OCI-LY3 (cell line): ENCODE measurements at regions not wholly inside any gene's neighbourhood (a gene's known extent, or its start where the extent isn't known, plus 50 kb on each side); places are given as distances from the start of the nearest gene placed in this dataset.

Source experiments
- H2AFZ ChIP-seq: fragments of 200-600, 300-600 bp; shearing (Covaris generic); 2 replicates; pipeline ENCODE4 v1.6.0; 2014; ENCODE audit warnings: antibody characterized with exemption, low read depth, low read length
- H3K27ac ChIP-seq: fragments of 200-600, 300-600 bp; sonication (generic); 2 replicates; pipeline ENCODE4 v1.5.1; 2014; ENCODE audit warnings: mild to moderate bottlenecking, low read length, moderate library complexity, mixed read lengths
- H3K27me3 ChIP-seq: fragments of 200-600, 300-600 bp; sonication (generic); 2 replicates; pipeline ENCODE4 v1.6.1; 2014; ENCODE audit warnings: low read depth, low read length, mixed read lengths
- H3K36me3 ChIP-seq: fragments of 200-600, 300-600 bp; sonication (generic); replicated peaks from 2 replicates; pipeline ENCODE3; 2014; ENCODE audit warnings: low read depth, low read length, mixed read lengths
- H3K4me1 ChIP-seq: fragments of 300-600, 200-600 bp; sonication (generic); 2 replicates; pipeline ENCODE4 v1.6.1; 2014; ENCODE audit warnings: low read length, mixed read lengths
- H3K4me2 ChIP-seq: fragments of 200-600, 300-600 bp; sonication (generic); 2 replicates; pipeline ENCODE4 v1.6.1; 2014; ENCODE audit warnings: low read length, mixed read lengths
- H3K4me3 ChIP-seq: fragments of 300-600, 200-600 bp; sonication (generic); 2 replicates; pipeline ENCODE4 v1.5.1; 2014; ENCODE audit warnings: antibody characterized with exemption, mild to moderate bottlenecking, low read length, moderate library complexity
- H3K79me2 ChIP-seq: fragments of 300-600, 200-600 bp; shearing (Covaris generic); 2 replicates; pipeline ENCODE4 v1.6.1; 2014; ENCODE audit warnings: mild to moderate bottlenecking, low read length, mixed read lengths
- H3K9ac ChIP-seq: fragments of 300-600, 200-600 bp; shearing (Covaris generic); 2 replicates; pipeline ENCODE4 v1.6.0; 2014; ENCODE audit warnings: mild to moderate bottlenecking, low read length, moderate library complexity
- H3K9me3 ChIP-seq: fragments of 200-600, 300-600 bp; shearing (Covaris generic); 2 replicates; pipeline ENCODE4 v1.6.1; 2014; ENCODE audit warnings: low read length, mixed read lengths; ENCODE audit not compliant: insufficient read depth
- H4K20me1 ChIP-seq: fragments of 200-600, 300-600 bp; sonication (generic); 2 replicates; pipeline ENCODE4 v1.6.1; 2016; ENCODE audit warnings: low read length, mixed read lengths; ENCODE audit not compliant: insufficient read depth
- CTCF ChIP-seq: fragments of 200-600, 300-600 bp; sonication (generic); IDR thresholded peaks from 2 replicates; pipeline ENCODE4 v1.5.1; 2014; ENCODE audit warnings: antibody characterized with exemption, low read length, low read depth
- EZH2phosphoT487 ChIP-seq: fragments of 200-600 bp; shearing (Covaris generic); IDR thresholded peaks from 2 replicates; pipeline ENCODE4 v1.6.1; 2018; ENCODE audit warnings: antibody characterized with exemption, mixed run types, low read depth

GRCh38 chr4:13678186-13678924 lies 50.8 kb upstream of the BOD1L1 start:
- Histone ChIP-seq H2AFZ (no peak overlapping the region), H4K20me1 (no peaks in the 10 kb centered on the region), H3K4me1 (no peaks in the 10 kb centered on the region), H3K27ac (no peak overlapping the region), H3K4me2 (no peak overlapping the region), H3K36me3 (no peaks in the 10 kb centered on the region), H3K9ac (no peak overlapping the region), H3K4me3 (no peak overlapping the region), H3K27me3 (no peaks in the 10 kb centered on the region), H3K79me2 (no peaks in the 10 kb centered on the region), H3K9me3 (no peaks in the 10 kb centered on the region)
- TF ChIP-seq EZH2phosphoT487 (no peak), CTCF (no peak)

- Histone ChIP-seq H3K9ac (no peak overlapping the region), H3K4me2 (no peak overlapping the region), H3K79me2 (no peaks in the 10 kb centered on the region), H3K36me3 (no peaks in the 10 kb centered on the region), H4K20me1 (no peaks in the 10 kb centered on the region), H3K27ac (no peak overlapping the region), H3K4me3 (no peak overlapping the region), H3K4me1 (no peaks in the 10 kb centered on the region), H2AFZ (no peak overlapping the region), H3K9me3 (no peaks in the 10 kb centered on the region), H3K27me3 (no peaks in the 10 kb centered on the region)
- no peak for TF ChIP-seq CTCF
- no peak for TF ChIP-seq EZH2phosphoT487
These were observed 54.0 kb upstream of the BOD1L1 start for GRCh38 chr4:13681570-13681969.

DNA sequence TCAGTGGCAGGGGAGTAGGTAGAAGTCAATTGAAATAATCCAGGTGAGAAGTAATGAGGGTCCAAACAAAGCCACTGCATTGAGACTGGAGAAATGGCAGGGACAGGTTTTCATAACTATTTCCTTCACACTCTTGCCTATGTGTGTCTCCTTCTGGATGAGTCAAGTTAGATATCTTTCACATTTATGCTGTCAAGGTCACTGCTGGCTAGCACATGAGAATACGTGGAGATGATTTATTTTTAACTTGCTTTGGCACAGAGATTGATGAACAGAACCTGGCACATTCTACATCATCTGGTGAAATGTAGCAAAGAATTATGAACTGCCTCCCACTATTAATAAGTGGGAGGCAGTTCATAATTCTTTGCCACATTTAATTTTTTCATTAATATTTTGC lies 66.7 kb upstream of the BOD1L1 start:
- H3K9ac ChIP-seq = no peak overlapping the region
- no peak overlapping the region for H3K27ac ChIP-seq
- H3K36me3 ChIP-seq = no peaks in the 10 kb centered on the region
- no peaks in the 10 kb centered on the region for H4K20me1 ChIP-seq
- no peak overlapping the region for H3K4me3 ChIP-seq
- no peak overlapping the region for H2AFZ ChIP-seq
- no peaks in the 10 kb centered on the region for H3K4me1 ChIP-seq
- TF ChIP-seq CTCF (no peak), EZH2phosphoT487 (no peak)
- H3K4me2 ChIP-seq = no peak overlapping the region
- 0 out of 2 replicates have a peak, but pooled peaks cover 4% of the 10 kb centered on the region for H3K9me3 ChIP-seq
- no peaks in the 10 kb centered on the region for H3K79me2 ChIP-seq
- no peaks in the 10 kb centered on the region for H3K27me3 ChIP-seq

GRCh38 chr4:13698296-13698695 lies 70.8 kb upstream of the BOD1L1 start:
- Histone ChIP-seq H3K4me2 (no peak overlapping the region), H3K4me3 (no peak overlapping the region), H3K9me3 (no peaks in the 10 kb centered on the region), H3K4me1 (no peaks in the 10 kb centered on the region), H3K36me3 (no peaks in the 10 kb centered on the region), H2AFZ (no peak overlapping the region), H3K9ac (no peak overlapping the region), H3K27me3 (no peaks in the 10 kb centered on the region), H4K20me1 (no peaks in the 10 kb centered on the region), H3K27ac (no peak overlapping the region), H3K79me2 (no peaks in the 10 kb centered on the region)
- no peak for TF ChIP-seq CTCF
- no peak for TF ChIP-seq EZH2phosphoT487
